HCT116 (cell line): ENCODE measurements at regions not wholly inside any gene's neighbourhood (a gene's known extent, or its start where the extent isn't known, plus 50 kb on each side); places are given as distances from the start of the nearest gene placed in this dataset.

ENCODE experiments used
- ATAC-seq: fragments of 200-7000 bp; cut with Tn5 transposase; 2 replicates; pipeline ENCODE4 v1.9.1; 2020; ENCODE audit warnings: mild to moderate bottlenecking, moderate library complexity
- BruUV-seq: library from RNA; stranded (reverse); fragments of 400-500 nt; replicated peaks from 2 replicates; lab custom pipeline; 2021; lab: Mats Ljungman, UMichigan
- CTCF ChIA-PET: fragments of 300-600 bp; sonication (Branson Sonifier 250); formaldehyde crosslinking; loops from one replicate; lab custom pipeline; 2021; ENCODE audit warnings: antibody characterized with exemption; lab: Charles Lee
- POLR2A ChIA-PET: fragments of 300-600, 350-600 bp; sonication (Branson Sonifier 250); formaldehyde crosslinking; loops from one replicate; lab custom pipeline; 2021; ENCODE audit warnings: antibody characterized with exemption; lab: Charles Lee
- RAD21 ChIA-PET, 2 experiments: fragments of 300-600 bp; sonication (Branson Sonifier 250); formaldehyde crosslinking; loops; one replicate each; lab custom pipeline; 2023; ENCODE audit warnings: low total read pairs in 2 of 2; ENCODE audit not compliant: uncharacterized antibody in 2 of 2, unreplicated experiment in 2 of 2, low non-redundant PET in 1 of 2; lab: Charles Lee
- DNase-seq: peaks from one replicate; pipeline ENCODE4 v3.0.0-alpha.2; 2010; ENCODE audit warnings: low read depth, low spot score
- H2AFZ ChIP-seq: fragments of 200-600 bp; shearing (Covaris generic), sonication (generic); 2 replicates; pipeline ENCODE4 v1.6.1; 2017; ENCODE audit warnings: low read depth, mixed run types, mixed read lengths, antibody characterized with exemption, low read length; ENCODE audit not compliant: poor library complexity, severe bottlenecking
- H3K27ac ChIP-seq: 2 replicates; pipeline ENCODE4 v1.5.1; 2012; ENCODE audit warnings: low read depth, low read length
- H3K27me3 ChIP-seq: fragments of 200-600 bp; sonication (generic); 2 replicates; pipeline ENCODE4 v1.6.1; 2016; ENCODE audit warnings: mixed run types, low read length, mixed read lengths; ENCODE audit not compliant: insufficient read depth
- H3K36me3 ChIP-seq, 2 experiments: fragments of 200-500 bp in 1 of 2; fragments of 200-600 bp in 1 of 2; sonication (Bioruptor generic) in 1 of 2; sonication (generic) in 1 of 2; 2 replicates each; pipeline versions ENCODE4 v1.5.1 to v1.6.1; 2014 to 2016; ENCODE audit warnings: low read length in 2 of 2, inconsistent platforms in 1 of 2, mixed read lengths in 1 of 2, mixed run types in 1 of 2; ENCODE audit not compliant: insufficient read depth in 2 of 2, control insufficient read depth in 1 of 2
- H3K4me1 ChIP-seq, 2 experiments: fragments of 200-600 bp in 1 of 2; sonication (generic) in 1 of 2; 2 replicates each; pipeline versions ENCODE4 v1.5.1 to v1.6.1; 2012 to 2017; ENCODE audit warnings: low read length in 2 of 2, inconsistent platforms in 1 of 2, mild to moderate bottlenecking in 1 of 2, mixed read lengths in 1 of 2, mixed run types in 1 of 2, moderate library complexity in 1 of 2; ENCODE audit not compliant: insufficient read depth in 2 of 2, control insufficient read depth in 1 of 2
- H3K4me2 ChIP-seq: fragments of 200-600 bp; sonication (generic); 2 replicates; pipeline ENCODE4 v1.6.1; 2017; ENCODE audit warnings: mixed run types, low read length, mixed read lengths
- H3K4me3 ChIP-seq, 2 experiments: fragments of 200-600 bp in 1 of 2; sonication (generic) in 1 of 2; replicated peaks in 1 of 2; 2 replicates each; pipeline ENCODE4 v1.5.1; 2011 to 2016; ENCODE audit warnings: low read length in 2 of 2, control low read depth in 1 of 2, low read depth in 1 of 2, mild to moderate bottlenecking in 1 of 2, mixed read lengths in 1 of 2, mixed run types in 1 of 2
- H3K79me2 ChIP-seq: fragments of 200-600 bp; sonication (generic); 2 replicates; pipeline ENCODE4 v1.6.1; 2017; ENCODE audit warnings: mild to moderate bottlenecking, mixed run types, low read length, moderate library complexity, mixed read lengths; ENCODE audit not compliant: insufficient read depth
- H3K9ac ChIP-seq: fragments of 200-600 bp; sonication (generic); 2 replicates; pipeline ENCODE4 v1.6.1; 2016; ENCODE audit warnings: low read length, mixed read lengths
- H3K9me2 ChIP-seq: fragments of 200-600 bp; sonication (generic), shearing (Covaris generic); 2 replicates; pipeline ENCODE4 v1.6.1; 2017; ENCODE audit warnings: mixed run types, mild to moderate bottlenecking, moderate library complexity; ENCODE audit not compliant: insufficient read depth
- H3K9me3 ChIP-seq, 2 experiments: fragments of 200-500 bp in 1 of 2; fragments of 200-600 bp in 1 of 2; sonication (Bioruptor generic) in 1 of 2; sonication (generic) in 1 of 2; 2 replicates each; pipeline ENCODE4 v1.6.1; 2014 to 2017; ENCODE audit warnings: low read length in 2 of 2, mixed read lengths in 2 of 2, inconsistent platforms in 1 of 2, low read depth in 1 of 2, mild to moderate bottlenecking in 1 of 2, mixed run types in 1 of 2, moderate library complexity in 1 of 2; ENCODE audit not compliant: control insufficient read depth in 1 of 2, insufficient read depth in 1 of 2
- H4K20me1 ChIP-seq: fragments of 200-600 bp; sonication (generic), shearing (Covaris generic); 2 replicates; pipeline ENCODE4 v1.6.1; 2017; ENCODE audit warnings: mixed run types, mild to moderate bottlenecking, moderate library complexity; ENCODE audit not compliant: insufficient read depth
- CBX3 ChIP-seq: IDR thresholded peaks from 2 replicates; pipeline ENCODE4 v1.6.1; 2012; ENCODE audit warnings: low read depth
- CEBPB ChIP-seq: IDR thresholded peaks from 2 replicates; pipeline ENCODE4 v1.6.1; 2012; ENCODE audit warnings: low read depth
- CTCF ChIP-seq, 3 experiments: fragments of 200-600 bp in 1 of 3; sonication (generic) in 1 of 3; IDR thresholded peaks in 2 of 3; conservative IDR thresholded peaks in 1 of 3; 2 replicates each; pipeline ENCODE4 v1.5.1; 2012 to 2017; ENCODE audit warnings: low read depth in 2 of 3, low read length in 2 of 3, antibody characterized with exemption in 1 of 3, borderline replicate concordance in 1 of 3, control low read depth in 1 of 3, mild to moderate bottlenecking in 1 of 3, mixed read lengths in 1 of 3, mixed run types in 1 of 3, moderate library complexity in 1 of 3; ENCODE audit not compliant: insufficient read depth in 1 of 3
- EZH2 ChIP-seq: fragments of 200-600 bp; sonication (generic); IDR thresholded peaks from 2 replicates; pipeline ENCODE4 v1.6.1; 2017; ENCODE audit warnings: antibody characterized with exemption, mixed run types
- EZH2phosphoT487 ChIP-seq: fragments of 200-600 bp; IDR thresholded peaks from 2 replicates; pipeline ENCODE4 v1.6.1; 2018; ENCODE audit warnings: antibody characterized with exemption, borderline replicate concordance
- JUND ChIP-seq: IDR thresholded peaks from 2 replicates; pipeline ENCODE4 v1.6.1; 2012
- POLR2A ChIP-seq: IDR thresholded peaks from 2 replicates; pipeline ENCODE4 v1.7.0; 2011; ENCODE audit warnings: borderline replicate concordance; ENCODE audit not compliant: insufficient read depth, insufficient read length; ENCODE audit errors: extremely low read depth
- POLR2AphosphoS5 ChIP-seq: IDR thresholded peaks from 2 replicates; pipeline ENCODE4 v1.6.1; 2011; ENCODE audit warnings: mild to moderate bottlenecking, low read depth, low read length, moderate library complexity
- SIN3A ChIP-seq: IDR thresholded peaks from 2 replicates; pipeline ENCODE4 v1.6.1; 2012; ENCODE audit warnings: low read depth
- SRF ChIP-seq: IDR thresholded peaks from 2 replicates; pipeline ENCODE4 v1.6.1; 2012; ENCODE audit warnings: low read depth
- TCF7L2 ChIP-seq: IDR thresholded peaks from 2 replicates; pipeline ENCODE4 v1.7.0; 2011; ENCODE audit warnings: borderline replicate concordance, inconsistent platforms; ENCODE audit not compliant: insufficient read depth, insufficient read length; ENCODE audit errors: extremely low read depth
- ZBTB33 ChIP-seq: IDR thresholded peaks from 2 replicates; pipeline ENCODE4 v1.6.1; 2011; ENCODE audit warnings: mild to moderate bottlenecking, low read length, moderate library complexity; ENCODE audit not compliant: insufficient replicate concordance; ENCODE audit errors: extremely low read depth
- ZFX ChIP-seq: fragments of 450-650 bp; IDR thresholded peaks from 2 replicates; pipeline ENCODE4 v1.6.1; 2017
- ZNF274 ChIP-seq: fragments of 200-500 bp; sonication (Bioruptor generic); IDR thresholded peaks from 2 replicates; pipeline ENCODE4 v1.6.1; 2014; ENCODE audit warnings: mild to moderate bottlenecking, low read depth, low read length, inconsistent platforms
- intact Hi-C: fragments of 100-400 bp; cut with micrococcal nuclease; formaldehyde crosslinking; loops from 2 replicates; pipeline ENCODE4 v1.10.0; 2022
- TF ChIP-seq, protein P1 (sequence below): IDR thresholded peaks from 2 replicates; pipeline ENCODE4 v1.6.1; 2012
- TF ChIP-seq, protein P2 (sequence below): IDR thresholded peaks from 2 replicates; pipeline ENCODE4 v1.6.1; 2012
- TF ChIP-seq, protein P3 (sequence below): IDR thresholded peaks from 2 replicates; pipeline ENCODE4 v1.6.1; 2012; ENCODE audit warnings: low read depth

GRCh38 chr21:35226968-35227744, 178.1 kb upstream of the RUNX1 start:
- no TSS peak for BruUV-seq
- H3K4me2 ChIP-seq: peak overlapping the region; percentile 66; the same call in 1 of the 2 replicates

More at GRCh38 chr21:35226968-35227744, 178.1 kb upstream of the RUNX1 start:
- ChIA-PET RAD21 (interaction anchor here in 1 of 2 experiments (0.6 kb wide), 1 partner anchor 180 kb away, joined by 4 read pairs; no protein-coding TSS in a partner anchor), POLR2A (interaction anchor here (1.6 kb wide), 1 partner anchor 10 kb away, joined by 3 read pairs; no protein-coding TSS in a partner anchor), CTCF (no interaction called here)
- no peak overlapping the region for H3K27ac ChIP-seq
- no peaks in the 10 kb centered on the region for H3K27me3 ChIP-seq
- no peaks in the 10 kb centered on the region for H3K79me2 ChIP-seq
- H3K9me2 ChIP-seq: no peaks in the 10 kb centered on the region
- TF ChIP-seq, protein P1, sequence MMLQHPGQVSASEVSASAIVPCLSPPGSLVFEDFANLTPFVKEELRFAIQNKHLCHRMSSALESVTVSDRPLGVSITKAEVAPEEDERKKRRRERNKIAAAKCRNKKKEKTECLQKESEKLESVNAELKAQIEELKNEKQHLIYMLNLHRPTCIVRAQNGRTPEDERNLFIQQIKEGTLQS: no peak
- TF ChIP-seq CBX3: no peak
- TF ChIP-seq ZNF274: no peak
- TF ChIP-seq, protein P2, sequence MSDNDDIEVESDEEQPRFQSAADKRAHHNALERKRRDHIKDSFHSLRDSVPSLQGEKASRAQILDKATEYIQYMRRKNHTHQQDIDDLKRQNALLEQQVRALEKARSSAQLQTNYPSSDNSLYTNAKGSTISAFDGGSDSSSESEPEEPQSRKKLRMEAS: no peak
- TF ChIP-seq, protein P3, sequence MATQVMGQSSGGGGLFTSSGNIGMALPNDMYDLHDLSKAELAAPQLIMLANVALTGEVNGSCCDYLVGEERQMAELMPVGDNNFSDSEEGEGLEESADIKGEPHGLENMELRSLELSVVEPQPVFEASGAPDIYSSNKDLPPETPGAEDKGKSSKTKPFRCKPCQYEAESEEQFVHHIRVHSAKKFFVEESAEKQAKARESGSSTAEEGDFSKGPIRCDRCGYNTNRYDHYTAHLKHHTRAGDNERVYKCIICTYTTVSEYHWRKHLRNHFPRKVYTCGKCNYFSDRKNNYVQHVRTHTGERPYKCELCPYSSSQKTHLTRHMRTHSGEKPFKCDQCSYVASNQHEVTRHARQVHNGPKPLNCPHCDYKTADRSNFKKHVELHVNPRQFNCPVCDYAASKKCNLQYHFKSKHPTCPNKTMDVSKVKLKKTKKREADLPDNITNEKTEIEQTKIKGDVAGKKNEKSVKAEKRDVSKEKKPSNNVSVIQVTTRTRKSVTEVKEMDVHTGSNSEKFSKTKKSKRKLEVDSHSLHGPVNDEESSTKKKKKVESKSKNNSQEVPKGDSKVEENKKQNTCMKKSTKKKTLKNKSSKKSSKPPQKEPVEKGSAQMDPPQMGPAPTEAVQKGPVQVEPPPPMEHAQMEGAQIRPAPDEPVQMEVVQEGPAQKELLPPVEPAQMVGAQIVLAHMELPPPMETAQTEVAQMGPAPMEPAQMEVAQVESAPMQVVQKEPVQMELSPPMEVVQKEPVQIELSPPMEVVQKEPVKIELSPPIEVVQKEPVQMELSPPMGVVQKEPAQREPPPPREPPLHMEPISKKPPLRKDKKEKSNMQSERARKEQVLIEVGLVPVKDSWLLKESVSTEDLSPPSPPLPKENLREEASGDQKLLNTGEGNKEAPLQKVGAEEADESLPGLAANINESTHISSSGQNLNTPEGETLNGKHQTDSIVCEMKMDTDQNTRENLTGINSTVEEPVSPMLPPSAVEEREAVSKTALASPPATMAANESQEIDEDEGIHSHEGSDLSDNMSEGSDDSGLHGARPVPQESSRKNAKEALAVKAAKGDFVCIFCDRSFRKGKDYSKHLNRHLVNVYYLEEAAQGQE: no peak
- TF ChIP-seq POLR2AphosphoS5: no peak
- no peak for TF ChIP-seq CEBPB
- TF ChIP-seq POLR2A: no peak
- TF ChIP-seq EZH2phosphoT487: no peak
- TF ChIP-seq ZFX: no peak
- no peak for TF ChIP-seq ZBTB33
- no peak for TF ChIP-seq EZH2
- TF ChIP-seq TCF7L2: no peak
- TF ChIP-seq JUND: no peak
- no peak for TF ChIP-seq SIN3A
- no peak for TF ChIP-seq CTCF (IDR thresholded peaks at IDR 0.05 in 2 of 3, conservative IDR thresholded peaks at IDR 0.05 in 1 of 3; ENCODE audit: borderline replicate concordance in 1 of 3, insufficient read depth in 1 of 3, low read depth in 2 of 3, low read length in 2 of 3)
- no peak for TF ChIP-seq SRF
- peaks cover 45 to 57% of the 10 kb centered on the region in 2 experiments for H3K4me1 ChIP-seq
- no peak overlapping the region for H2AFZ ChIP-seq
- no peaks in the 10 kb centered on the region for H3K9me3 ChIP-seq
- H4K20me1 ChIP-seq: no peaks in the 10 kb centered on the region
- no peaks in the 10 kb centered on the region for H3K36me3 ChIP-seq
- DNase-seq (no peak), ATAC-seq (no peak)
- H3K9ac ChIP-seq: no peak overlapping the region
- intact Hi-C loops: no loop called here
- H3K4me3 ChIP-seq: no peak overlapping the region
